ENCODE measurements at regions not wholly inside any gene's neighbourhood (a gene's known extent, or its start where the extent isn't known, plus 50 kb on each side); places are given as distances from the start of the nearest gene placed in this dataset.

GRCh38 chr14:104425171-104425681 is 154.3 kb upstream of the C14orf180 start:
- Mint-ChIP-seq H3K36me3 (ENCODE audit: low read depth) (no peaks in the 10 kb centered on the region), H3K4me1 (peaks cover 57% of the 10 kb centered on the region), H3K4me3 (no peak overlapping the region), H3K27ac (no peak overlapping the region), H3K27me3 (ENCODE audit: low read depth, poor library complexity) (peaks cover 30% of the 10 kb centered on the region), H3K9me3 (no peaks in the 10 kb centered on the region)
- no peak for TF ChIP-seq CTCF (IDR thresholded peaks at IDR 0.05)
- no peak for DNase-seq

GRCh38 chr14:104425763-104426646 is 153.6 kb upstream of the C14orf180 start:
- Mint-ChIP-seq H3K27ac (no peak overlapping the region), H3K27me3 (ENCODE audit: low read depth, poor library complexity) (peaks cover 34% of the 10 kb centered on the region), H3K4me1 (peaks cover 64% of the 10 kb centered on the region), H3K4me3 (no peak overlapping the region), H3K9me3 (no peaks in the 10 kb centered on the region), H3K36me3 (ENCODE audit: low read depth) (no peaks in the 10 kb centered on the region)
- DNase-seq: no peak
- no peak for TF ChIP-seq CTCF (IDR thresholded peaks at IDR 0.05)

GRCh38 chr14:104427131-104427851 is 152.3 kb upstream of the C14orf180 start:
- TF ChIP-seq CTCF (IDR thresholded peaks at IDR 0.05): no peak
- Mint-ChIP-seq H3K27ac (no peak overlapping the region), H3K9me3 (no peaks in the 10 kb centered on the region), H3K36me3 (ENCODE audit: low read depth) (no peaks in the 10 kb centered on the region), H3K4me3 (no peak overlapping the region), H3K4me1 (peaks cover 58% of the 10 kb centered on the region), H3K27me3 (ENCODE audit: low read depth, poor library complexity) (peaks cover 27% of the 10 kb centered on the region)
- DNase-seq: no peak

GRCh38 chr14:104428333-104428851 is 151.2 kb upstream of the C14orf180 start:
- Mint-ChIP-seq H3K4me1 (peaks cover 50% of the 10 kb centered on the region), H3K27me3 (ENCODE audit: low read depth, poor library complexity) (peaks cover 25% of the 10 kb centered on the region), H3K4me3 (no peak overlapping the region), H3K9me3 (no peaks in the 10 kb centered on the region), H3K27ac (no peak overlapping the region), H3K36me3 (ENCODE audit: low read depth) (no peaks in the 10 kb centered on the region)
- no peak for TF ChIP-seq CTCF (IDR thresholded peaks at IDR 0.05)
- no peak for DNase-seq

- peaks cover 50% of the 10 kb centered on the region for H3K4me1 Mint-ChIP-seq
- TF ChIP-seq CTCF (IDR thresholded peaks at IDR 0.05): no peak
Observed at GRCh38 chr14:104428860-104429259, 150.7 kb upstream of the C14orf180 start.

More at GRCh38 chr14:104428860-104429259, 150.7 kb upstream of the C14orf180 start:
- H3K27ac Mint-ChIP-seq: no peak overlapping the region
- no peak for DNase-seq
- H3K9me3 Mint-ChIP-seq: no peaks in the 10 kb centered on the region
- H3K36me3 Mint-ChIP-seq (ENCODE audit: low read depth): no peaks in the 10 kb centered on the region
- no peak overlapping the region for H3K4me3 Mint-ChIP-seq
- H3K27me3 Mint-ChIP-seq (ENCODE audit: low read depth, poor library complexity): peaks cover 25% of the 10 kb centered on the region
